Fibroblast of peridontal ligament (primary cell): ENCODE measurements at regions not wholly inside any gene's neighbourhood (a gene's known extent, or its start where the extent isn't known, plus 50 kb on each side); places are given as distances from the start of the nearest gene placed in this dataset.
A peak's percentile ranks its signal among the peaks of the same experiment; 100 is the strongest.

Experiments used
- DNase-seq: peaks from one replicate; pipeline ENCODE4 v3.0.0-alpha.2; 2010; ENCODE audit errors: extremely low read depth

- no peak for DNase-seq
Measured at GRCh38 chr5:89044674-89045200, 161.8 kb upstream of the MEF2C start.

GRCh38 chr5:89043676-89044075, 160.7 kb upstream of the MEF2C start:
- no peak for DNase-seq

DNA sequence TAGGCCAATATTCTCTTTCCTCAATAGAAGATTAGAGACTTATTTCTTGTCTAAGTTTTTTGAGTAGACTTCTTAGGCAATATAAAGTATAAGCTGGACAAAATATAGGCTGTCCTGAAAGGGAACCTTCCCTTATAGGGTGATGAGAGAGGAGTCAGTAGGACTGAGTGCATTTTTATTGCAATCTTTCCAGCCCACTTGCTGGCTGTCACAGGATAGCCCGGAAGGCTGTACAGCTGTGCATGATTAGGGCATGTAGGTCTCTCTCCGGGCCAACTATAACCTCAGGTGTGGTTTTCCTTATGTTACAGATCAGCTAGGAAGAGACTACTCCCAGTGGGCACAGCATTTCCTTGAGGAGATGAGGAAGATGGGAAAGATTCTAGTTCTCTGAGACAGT, 159.8 kb upstream of the MEF2C start:
- DNase-seq: no peak

DNA sequence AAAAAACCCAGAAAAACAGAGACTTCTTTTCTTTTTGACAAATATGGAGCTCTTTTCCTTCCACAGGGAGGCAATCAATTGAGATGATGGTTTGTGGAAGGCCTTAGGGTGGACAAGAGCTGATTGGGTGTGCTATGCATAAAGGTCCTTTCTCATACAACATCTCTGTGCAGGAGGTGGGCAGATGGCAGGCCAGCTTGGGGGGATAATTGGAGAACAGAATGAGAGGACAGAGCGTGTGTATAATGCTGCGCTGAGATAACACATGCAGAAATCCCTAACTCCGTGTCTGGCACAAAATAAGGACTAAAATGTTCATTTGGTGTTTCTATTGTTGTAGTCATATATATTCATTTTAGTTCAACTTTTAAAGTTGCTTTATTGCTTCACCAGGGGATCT, 159.0 kb upstream of the MEF2C start:
- no peak for DNase-seq

DNA sequence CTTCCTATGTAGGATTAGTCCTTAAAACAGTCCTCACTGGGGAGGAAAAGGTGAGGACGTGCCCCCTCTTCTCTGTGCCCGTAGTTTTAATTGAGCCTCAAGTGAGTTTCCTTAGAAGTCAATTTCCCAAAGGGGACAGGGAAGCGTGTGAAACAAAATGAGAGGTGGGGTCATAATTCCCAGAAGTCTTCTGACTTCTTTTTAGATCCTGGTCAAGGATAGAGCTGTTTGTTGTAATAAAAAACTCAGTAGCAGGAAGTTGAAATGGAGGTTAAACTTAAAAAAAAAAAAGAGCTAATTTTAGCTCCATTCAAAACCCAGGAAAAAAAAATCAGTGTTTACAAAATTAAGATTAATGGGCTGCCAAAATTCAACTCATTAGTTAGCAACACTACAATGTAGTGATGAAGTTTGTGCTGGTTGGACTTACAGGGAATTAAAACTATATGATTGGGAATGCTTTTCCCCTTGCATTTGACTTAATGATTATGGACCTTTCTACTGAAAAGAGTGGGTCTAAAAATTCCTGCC, 158.3 kb upstream of the MEF2C start:
- DNase-seq: no peak

DNA sequence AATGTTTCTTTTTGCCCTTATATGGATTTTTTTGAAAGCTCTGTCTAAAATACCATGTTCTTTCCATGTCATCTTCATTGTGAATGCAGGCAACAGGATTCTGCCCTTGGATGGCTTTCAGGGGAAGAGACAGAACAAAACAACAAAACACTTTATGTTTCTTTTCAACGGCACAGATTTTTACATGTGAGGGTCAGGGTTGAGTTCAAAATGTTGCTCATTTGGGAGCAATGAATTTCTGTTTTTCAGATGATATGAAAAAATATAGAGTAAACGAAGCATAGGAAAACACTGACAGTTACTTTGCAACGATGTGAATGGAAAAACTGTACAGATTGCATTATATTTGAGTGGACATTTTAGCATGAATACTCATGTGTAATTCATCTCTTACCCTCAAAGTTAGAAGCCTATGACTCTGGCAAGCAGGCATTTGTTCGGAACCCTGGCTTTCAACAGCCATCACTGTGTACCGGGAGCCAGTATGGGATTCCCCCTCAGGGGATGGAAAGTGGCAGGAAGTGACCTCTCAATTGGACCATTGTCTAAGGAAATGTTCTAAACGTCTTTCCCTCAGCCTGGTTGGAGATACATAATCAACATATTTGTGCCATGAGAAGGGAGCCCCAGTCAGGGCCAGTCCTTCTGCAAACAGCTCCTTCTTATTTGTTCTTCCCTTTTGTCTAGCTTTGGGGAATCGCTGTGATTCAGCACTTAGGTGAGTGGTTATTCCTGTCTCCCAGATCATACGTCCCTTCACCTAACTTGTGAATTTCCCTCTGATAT, 153.9 kb upstream of the MEF2C start:
- peak; percentile 23 for DNase-seq

GRCh38 chr5:89036166-89036565, 153.2 kb upstream of the MEF2C start:
- no peak for DNase-seq

DNA sequence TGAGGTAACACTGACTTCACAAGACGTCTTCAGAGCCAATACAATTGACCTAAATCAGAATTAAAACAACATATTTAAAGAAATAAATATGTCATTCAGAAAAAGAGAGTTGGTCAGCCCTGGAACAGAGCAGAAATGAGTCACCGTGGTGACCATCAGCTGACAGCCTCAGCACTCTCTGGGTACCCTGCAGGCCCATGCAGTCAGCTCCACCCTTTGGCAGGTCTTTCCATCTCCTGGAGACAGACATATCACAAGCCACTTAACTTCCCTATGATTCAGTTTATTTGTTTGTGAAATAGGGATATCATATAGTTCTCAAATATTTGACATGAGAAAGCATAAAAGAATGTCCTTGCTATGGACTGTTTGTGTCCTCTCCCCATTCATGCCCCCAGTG, 151.6 kb upstream of the MEF2C start:
- peak; percentile 23 for DNase-seq

GRCh38 chr5:89030798-89031197, 147.8 kb upstream of the MEF2C start:
- no peak for DNase-seq

DNA sequence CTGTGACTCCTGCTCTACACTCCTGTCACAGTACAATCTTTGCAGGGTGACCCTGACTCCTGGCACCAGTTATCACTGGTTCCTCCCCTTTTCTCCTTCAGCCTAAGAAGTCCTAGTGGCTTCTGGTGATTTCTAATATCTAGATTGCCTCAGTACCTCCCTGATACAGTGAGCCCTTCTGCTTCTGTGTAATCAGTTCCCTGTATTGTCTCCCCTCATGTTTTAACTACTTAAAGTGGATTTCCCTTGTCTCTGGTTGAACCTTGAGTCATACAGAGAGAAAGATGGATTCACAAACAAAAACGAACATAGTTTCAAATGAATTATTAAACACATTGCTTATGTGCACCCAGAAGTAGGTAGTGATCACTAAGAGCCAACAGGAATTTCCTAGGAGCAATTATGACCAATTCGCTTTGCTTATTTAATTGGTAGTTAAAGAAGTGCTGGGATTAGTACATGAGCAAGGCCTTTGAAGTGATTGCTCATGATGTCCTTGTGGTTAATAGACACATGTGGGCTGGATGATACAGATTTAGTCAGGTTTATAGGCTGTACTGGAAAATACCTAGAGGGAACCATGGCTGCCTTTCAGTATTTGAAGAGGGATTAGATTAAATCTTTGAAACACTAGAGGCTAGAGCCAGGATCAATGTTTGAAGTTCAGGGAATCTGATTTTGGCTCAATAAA, 145.8 kb upstream of the MEF2C start:
- no peak for DNase-seq

DNA sequence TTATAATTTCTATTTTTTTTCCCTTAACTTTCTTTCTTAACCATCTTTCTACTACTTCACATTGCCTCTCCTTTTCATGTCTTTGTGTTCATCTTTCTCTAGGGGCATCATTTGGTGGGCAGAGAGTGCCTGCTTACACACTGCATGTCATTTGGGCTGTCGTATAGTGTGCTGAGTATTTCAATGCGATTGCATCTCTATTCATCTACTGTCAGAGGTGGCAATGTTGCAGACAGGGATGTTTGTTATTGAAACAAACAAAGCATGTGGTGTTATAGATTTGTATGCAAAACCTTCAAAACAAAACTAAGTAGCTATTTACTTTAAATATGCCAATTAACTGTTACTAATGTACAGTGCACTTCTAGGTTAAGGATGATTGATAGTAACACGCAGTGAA, 141.1 kb upstream of the MEF2C start:
- no peak for DNase-seq

GRCh38 chr5:89020926-89021610, 138.1 kb upstream of the MEF2C start:
- DNase-seq: no peak

- DNase-seq: no peak
Measured at GRCh38 chr5:89016741-89017303, 133.8 kb upstream of the MEF2C start.

DNA sequence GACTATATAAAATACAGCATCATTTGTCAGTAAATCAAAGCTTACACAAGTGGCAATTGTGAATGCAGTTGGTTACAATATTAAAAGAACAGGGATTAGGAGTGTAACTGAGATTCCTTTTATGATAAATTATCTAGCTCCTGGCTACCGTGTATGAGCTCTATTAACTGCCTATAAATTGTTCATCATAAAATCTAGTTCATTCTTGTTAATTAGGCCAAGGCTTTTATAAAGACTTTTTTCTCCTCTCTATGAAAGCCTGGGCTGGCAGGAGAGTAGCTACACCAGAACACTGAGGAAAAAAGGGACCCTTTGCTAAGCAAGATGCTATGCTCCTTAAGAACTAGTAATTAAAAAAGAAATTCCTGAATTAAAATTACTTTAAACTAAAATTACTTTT, 132.4 kb upstream of the MEF2C start:
- no peak for DNase-seq

- DNase-seq: no peak
Measured at GRCh38 chr5:89011778-89012711, 129.1 kb upstream of the MEF2C start.

DNA sequence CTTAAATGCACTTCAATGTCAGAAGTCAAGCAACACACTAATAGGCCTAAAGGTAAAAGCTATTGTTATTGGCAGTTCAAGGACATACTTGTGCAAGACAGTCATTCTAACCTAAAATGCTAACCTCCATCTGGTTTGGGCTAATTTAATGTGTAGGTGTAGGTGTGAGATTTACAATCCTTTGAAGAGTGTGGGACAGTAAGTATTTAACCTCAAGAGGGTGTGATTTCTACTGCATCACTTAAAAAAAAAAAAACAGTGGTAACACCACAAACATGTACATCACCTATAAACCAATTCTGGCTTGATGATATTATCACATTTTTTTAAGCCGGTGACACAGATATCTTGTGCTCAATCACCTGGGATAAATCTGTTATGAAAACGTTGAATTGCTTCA, 127.5 kb upstream of the MEF2C start:
- no peak for DNase-seq

DNA sequence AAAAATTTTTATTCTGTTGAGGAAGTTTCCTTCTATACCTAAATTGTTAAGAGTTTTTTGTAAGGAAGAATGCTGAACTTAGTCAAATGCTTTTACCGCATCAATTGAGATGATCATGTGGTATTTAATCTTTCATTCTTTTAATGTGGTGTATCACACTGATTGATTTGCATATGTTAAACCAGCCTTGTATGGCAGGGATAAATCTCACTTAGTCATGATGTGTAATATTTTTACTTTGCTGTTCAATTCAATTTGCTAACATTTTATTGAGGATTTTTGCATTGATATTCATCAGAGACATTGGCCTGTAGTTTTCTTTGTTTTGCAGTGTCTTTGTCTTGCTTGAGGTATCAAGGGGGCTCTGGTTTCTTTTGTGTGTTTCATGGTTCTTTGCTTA, 125.3 kb upstream of the MEF2C start:
- no peak for DNase-seq

GRCh38 chr5:89005990-89006389, 123.0 kb upstream of the MEF2C start:
- DNase-seq: no peak

- no peak for DNase-seq
Measured at GRCh38 chr5:89004379-89004778, 121.4 kb upstream of the MEF2C start.

- DNase-seq: no peak
Measured at GRCh38 chr5:89003563-89004036, 120.6 kb upstream of the MEF2C start.

DNA sequence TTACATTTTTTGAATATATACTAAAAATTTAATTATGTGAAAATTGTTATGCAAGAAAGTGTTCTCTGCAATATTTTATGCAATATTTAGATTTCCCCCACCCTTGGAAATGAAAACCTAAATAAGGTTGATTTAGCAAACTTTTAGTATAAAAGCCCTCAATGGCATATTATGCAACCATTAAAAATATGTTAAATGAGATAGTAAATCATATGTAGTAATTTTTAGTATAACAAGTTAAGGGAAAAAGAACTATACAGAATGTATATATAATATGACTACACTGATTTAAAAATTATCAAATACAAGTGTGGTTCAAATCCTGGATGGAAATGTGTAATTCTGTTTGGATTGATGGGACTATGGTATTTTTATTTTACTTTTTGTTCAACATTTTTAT, 116.9 kb upstream of the MEF2C start:
- DNase-seq: no peak
